ENCODE measurements at regions not wholly inside any gene's neighbourhood (a gene's known extent, or its start where the extent isn't known, plus 50 kb on each side); places are given as distances from the start of the nearest gene placed in this dataset.

GRCh38 chr9:78606001-78606379 is 309.1 kb downstream of the PSAT1 start:
- no peak for DNase-seq

DNA sequence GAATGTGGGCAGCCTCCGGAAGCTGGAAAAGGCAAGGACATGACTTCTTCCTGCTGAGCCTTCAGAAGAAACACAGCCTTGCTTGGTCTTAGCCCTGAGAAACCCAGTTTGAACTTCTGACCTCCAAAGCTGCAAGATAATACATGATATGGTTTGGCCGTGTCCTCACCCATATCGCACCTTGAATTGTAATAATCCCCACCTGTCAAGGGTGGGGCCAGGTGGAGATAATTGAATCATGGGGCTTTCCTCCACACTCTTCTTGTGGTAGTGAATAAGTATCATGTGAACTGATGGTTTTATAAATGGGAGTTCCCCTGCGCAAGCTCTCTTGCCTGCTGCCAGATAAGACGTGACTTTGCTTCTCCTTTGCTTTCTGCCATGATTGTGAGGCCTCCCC is 310.9 kb downstream of the PSAT1 start:
- no peak for DNase-seq

GRCh38 chr9:78609450-78609849 is 312.5 kb downstream of the PSAT1 start:
- DNase-seq, result no peak

- no peak for DNase-seq
Observed at GRCh38 chr9:78612091-78612490, 315.2 kb downstream of the PSAT1 start.

GRCh38 chr9:78613006-78613405 is 316.1 kb downstream of the PSAT1 start:
- DNase-seq, result no peak

GRCh38 chr9:78614892-78615291 is 318.0 kb downstream of the PSAT1 start:
- no peak for DNase-seq

GRCh38 chr9:78615372-78615771 is 318.4 kb downstream of the PSAT1 start:
- DNase-seq, result no peak

DNA sequence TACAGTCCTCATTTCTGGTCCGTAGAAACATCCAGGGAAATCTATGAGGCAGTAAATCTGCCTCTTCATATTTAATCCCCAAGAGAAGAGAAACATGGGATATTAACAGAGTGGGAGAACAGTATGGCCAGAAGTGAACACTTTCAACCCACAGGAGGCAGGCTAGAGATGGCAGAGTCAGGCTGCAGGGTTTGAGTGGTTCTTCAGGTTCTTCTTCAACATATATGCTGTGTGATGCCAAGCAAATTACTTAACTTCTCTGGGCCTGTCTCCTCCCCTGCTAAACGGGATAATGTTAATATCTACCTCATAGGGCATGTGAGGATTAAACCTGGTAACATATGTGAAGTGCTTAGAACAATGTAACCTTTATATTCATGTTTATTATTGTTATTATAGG is 321.8 kb downstream of the PSAT1 start:
- no peak for DNase-seq

- DNase-seq, result no peak
Observed at GRCh38 chr9:78620303-78620702, 323.4 kb downstream of the PSAT1 start.

DNA sequence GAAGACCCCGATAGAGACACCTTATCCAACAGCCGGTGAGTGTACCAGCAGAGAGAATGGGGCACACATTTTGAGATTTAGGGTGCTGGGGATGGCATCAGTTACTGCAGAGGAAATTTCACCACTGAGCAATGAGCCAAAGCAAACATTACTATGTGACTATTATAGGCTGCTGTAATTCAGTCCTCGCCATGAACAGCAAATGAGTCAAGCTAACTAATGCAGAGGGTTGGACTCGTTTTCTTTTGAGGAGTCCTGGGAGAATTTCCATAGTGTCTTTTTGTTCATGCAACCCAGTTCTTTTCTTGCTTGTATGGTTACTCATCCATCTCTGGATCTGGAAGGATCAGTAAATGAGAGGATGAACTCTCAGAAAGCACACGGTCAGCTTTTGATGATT is 323.8 kb downstream of the PSAT1 start:
- DNase-seq, result no peak

GRCh38 chr9:78622126-78622525 is 325.2 kb downstream of the PSAT1 start:
- no peak for DNase-seq

- DNase-seq, result no peak
Observed at GRCh38 chr9:78626971-78627370, 330.0 kb downstream of the PSAT1 start.

GRCh38 chr9:78630966-78631365 is 334.0 kb downstream of the PSAT1 start:
- DNase-seq, result no peak

GRCh38 chr9:78640728-78641127 is 343.8 kb downstream of the PSAT1 start:
- no peak for DNase-seq

DNA sequence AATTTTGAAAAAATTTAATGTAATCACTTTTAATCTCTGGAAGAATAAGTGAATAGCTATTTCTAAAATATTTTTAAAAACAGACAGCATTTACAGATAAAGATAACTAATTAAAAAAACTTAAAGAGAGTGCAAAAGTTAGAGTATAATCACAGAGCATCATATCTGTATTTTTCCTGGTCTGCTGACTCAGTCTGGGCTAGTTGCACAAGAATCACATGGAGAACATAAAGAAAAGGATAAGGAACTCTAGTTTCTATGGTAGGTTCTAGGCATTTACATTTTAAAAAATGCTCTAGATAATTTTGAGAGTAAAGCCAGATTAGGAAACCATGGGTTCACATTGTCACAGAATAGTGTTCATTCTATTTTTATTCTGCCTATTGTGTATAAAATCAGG is 347.4 kb downstream of the PSAT1 start:
- DNase-seq, result no peak

DNA sequence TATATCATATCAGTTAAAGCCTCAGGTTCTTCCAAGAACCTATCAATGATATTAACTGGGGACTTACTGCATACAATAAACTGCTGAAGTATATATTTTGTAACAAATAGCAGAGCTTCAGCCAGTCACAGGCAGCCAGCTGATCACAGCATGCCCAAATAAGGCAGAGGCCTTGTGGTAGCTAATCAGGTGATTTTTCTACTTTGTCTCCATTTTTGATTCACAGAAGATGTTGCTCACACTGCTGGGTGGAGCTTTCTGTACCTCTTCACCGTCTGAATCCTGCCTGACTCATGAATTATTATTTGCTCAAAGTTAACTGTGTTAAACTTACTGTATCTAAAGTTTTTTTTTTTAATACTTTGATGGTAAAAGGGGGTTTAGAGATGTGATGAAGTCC is 357.4 kb downstream of the PSAT1 start:
- DNase-seq, result no peak

- no peak for DNase-seq
Observed at GRCh38 chr9:78663369-78663768, 366.4 kb downstream of the PSAT1 start.

DNA sequence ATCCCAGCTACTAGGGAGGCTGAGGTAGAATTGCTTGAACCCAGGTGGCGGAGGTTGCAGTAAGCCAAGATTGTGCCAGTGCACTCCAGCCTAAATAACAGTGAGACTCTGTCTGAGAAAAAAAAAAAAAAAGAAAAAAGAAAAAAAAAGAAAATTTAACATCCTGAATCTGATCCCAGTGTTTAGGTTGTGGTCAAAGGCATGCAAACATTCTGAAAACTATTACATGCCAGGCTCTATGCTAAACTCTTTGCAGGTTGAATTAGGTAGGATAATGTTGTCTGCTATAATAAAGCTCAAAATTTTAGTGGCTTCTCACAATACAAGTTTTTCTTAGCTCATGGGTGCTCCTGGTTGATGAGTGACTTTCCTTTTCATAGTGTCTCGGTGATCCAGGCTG is 367.4 kb downstream of the PSAT1 start:
- no peak for DNase-seq

DNA sequence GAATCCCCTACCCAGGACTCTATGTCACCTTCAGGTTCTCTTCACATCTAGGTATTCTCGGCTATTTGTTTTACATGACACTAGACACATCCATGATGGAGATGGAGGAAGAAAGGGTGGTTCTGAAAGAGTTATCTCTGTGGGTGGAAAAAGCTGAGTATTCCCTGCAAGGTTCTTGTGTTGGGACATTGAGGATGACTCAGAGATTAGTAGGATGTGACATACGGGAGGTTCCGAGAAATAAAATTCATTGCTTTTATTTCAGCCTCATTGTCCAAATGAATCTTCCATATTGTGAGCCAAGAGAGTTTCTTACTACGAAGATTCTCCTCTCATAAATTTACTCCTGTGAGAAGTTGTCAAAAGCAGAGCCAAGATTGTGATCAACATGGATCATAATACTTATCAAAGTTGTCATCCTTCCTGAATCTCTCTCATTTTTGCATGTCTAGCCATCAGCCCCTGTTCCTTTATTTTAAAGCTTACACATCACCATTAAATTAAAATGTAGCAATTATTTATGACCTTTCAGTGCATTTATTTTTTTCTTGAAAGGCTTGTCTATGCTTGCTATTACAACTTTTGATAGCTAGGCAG is 370.0 kb downstream of the PSAT1 start:
- no peak for DNase-seq

DNA sequence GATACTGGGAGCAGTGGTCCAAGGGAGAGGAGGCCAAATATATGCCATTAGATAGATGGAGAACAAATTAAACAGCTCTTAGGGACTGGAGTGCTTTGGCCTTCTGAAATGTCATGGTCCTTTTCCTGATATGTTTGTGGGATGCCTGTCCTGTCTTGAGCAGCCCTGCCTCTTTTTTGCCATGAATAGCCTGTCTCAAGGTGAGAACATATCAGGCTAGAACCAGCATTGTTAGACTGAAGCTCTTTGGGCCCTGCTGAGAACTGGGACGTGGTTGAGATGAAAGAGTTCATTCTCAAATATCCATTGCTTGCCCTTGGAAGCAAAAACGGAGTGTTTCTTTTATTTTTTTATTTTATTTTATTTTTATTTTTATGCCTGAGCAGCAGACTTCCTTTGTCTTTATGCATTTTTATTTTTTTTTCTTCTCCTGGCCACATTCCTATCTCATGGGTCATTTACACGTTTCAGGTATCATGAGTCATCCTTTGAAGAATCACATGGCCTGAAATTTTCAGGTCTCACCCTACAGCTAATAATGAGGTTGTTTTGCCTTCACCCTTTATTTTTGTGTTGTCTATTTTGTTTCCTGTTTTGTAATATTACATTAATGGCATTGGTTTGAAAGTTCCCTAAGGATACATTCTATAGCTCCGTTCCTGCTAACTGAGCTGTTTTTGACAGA is 371.4 kb downstream of the PSAT1 start:
- DNase-seq, result no peak

GRCh38 chr9:78669591-78669990 is 372.7 kb downstream of the PSAT1 start:
- no peak for DNase-seq

- DNase-seq, result no peak
Observed at GRCh38 chr9:78671785-78672184, 374.9 kb downstream of the PSAT1 start.

DNA sequence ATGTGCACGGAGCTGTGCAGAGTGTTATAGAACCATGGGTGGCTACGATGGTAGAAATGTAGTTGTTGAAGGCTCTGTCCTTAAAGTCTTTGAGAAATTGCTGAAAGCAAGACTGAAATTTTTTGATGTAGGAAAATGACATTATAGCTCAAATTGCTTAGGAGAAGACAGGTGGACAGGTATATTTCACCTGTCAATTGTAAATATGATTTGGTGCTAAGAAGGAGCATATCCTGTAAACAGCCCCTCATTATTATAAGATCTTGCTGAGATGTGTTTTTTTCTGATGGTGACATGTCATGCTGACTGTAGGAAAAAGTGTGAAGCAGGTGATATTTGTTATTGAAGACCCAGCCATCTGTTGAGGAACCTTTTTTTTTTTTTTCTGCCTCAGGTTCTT is 377.9 kb downstream of the PSAT1 start:
- DNase-seq, result no peak

GRCh38 chr9:78676009-78676408 is 379.1 kb downstream of the PSAT1 start:
- no peak for DNase-seq

- no peak for DNase-seq
Observed at GRCh38 chr9:78676623-78677022, 379.7 kb downstream of the PSAT1 start.
